B cell (primary cell): ENCODE measurements at regions not wholly inside any gene's neighbourhood (a gene's known extent, or its start where the extent isn't known, plus 50 kb on each side); places are given as distances from the start of the nearest gene placed in this dataset.

Experiments
- ATAC-seq: fragments of 200-7000 bp; cut with Tn5 transposase; one replicate; pipeline ENCODE4 v1.10.0; 2021; ENCODE audit warnings: low read depth, mild to moderate bottlenecking, moderate number of reproducible peaks, moderate library complexity
- CTCF ChIA-PET: fragments of 350-600 bp; sonication (Branson Sonifier 250); formaldehyde crosslinking; loops from one replicate; lab custom pipeline; 2021; ENCODE audit warnings: antibody characterized with exemption, inconsistent platforms; lab: Charles Lee
- POLR2A ChIA-PET: fragments of 350-600 bp; sonication (Branson Sonifier 250); formaldehyde crosslinking; loops from one replicate; lab custom pipeline; 2021; ENCODE audit warnings: antibody characterized with exemption; lab: Charles Lee
- DNase-seq: peaks from one replicate; pipeline ENCODE4 v3.0.0; 2013
- H2AFZ ChIP-seq: 2 replicates; pipeline ENCODE4 v1.6.1; 2012; ENCODE audit warnings: mild to moderate bottlenecking, low read depth, low read length; ENCODE audit not compliant: insufficient read depth, poor library complexity, severe bottlenecking
- H3K27ac ChIP-seq, 2 donors: 1 replicate in 1 of 2; 2 replicates in 1 of 2; pipeline ENCODE4 v1.5.1; 2012 to 2013; ENCODE audit warnings: low read length in 2 of 2, mild to moderate bottlenecking in 2 of 2, moderate library complexity in 1 of 2
- H3K27me3 ChIP-seq, 4 experiments: fragments of 200-600 bp in 1 of 4; sonication (generic) in 1 of 4; replicated peaks in 1 of 4; 1 replicate in 2 of 4; 2 replicates in 2 of 4; pipeline versions ENCODE4 v1.6.1 to v1.7.0; 2013 to 2016; ENCODE audit warnings: low read length in 3 of 4, mild to moderate bottlenecking in 2 of 4, mixed read lengths in 1 of 4, moderate library complexity in 1 of 4; ENCODE audit not compliant: insufficient read depth in 4 of 4, control insufficient read depth in 3 of 4; ENCODE audit errors: control extremely low read depth in 1 of 4
- H3K36me3 ChIP-seq, 2 experiments: replicated peaks in 1 of 2; 1 replicate in 1 of 2; 2 replicates in 1 of 2; pipeline versions ENCODE4 v1.6.1 to v1.7.1; 2013; ENCODE audit warnings: low read length in 1 of 2; ENCODE audit not compliant: insufficient read depth in 2 of 2, control insufficient read depth in 1 of 2; ENCODE audit errors: control extremely low read depth in 1 of 2, extremely low read depth in 1 of 2
- H3K4me1 ChIP-seq, 2 donors: fragments of 200-600 bp in 1 of 2; sonication (generic) in 1 of 2; 1 replicate in 1 of 2; 2 replicates in 1 of 2; pipeline versions ENCODE4 v1.5.1 to v1.6.1; 2013 to 2017; ENCODE audit warnings: low read length in 2 of 2; ENCODE audit not compliant: control insufficient read depth in 2 of 2, insufficient read depth in 2 of 2
- H3K4me2 ChIP-seq: replicated peaks from 2 replicates; pipeline ENCODE3; 2012; ENCODE audit warnings: mild to moderate bottlenecking, low read depth, low read length; ENCODE audit not compliant: poor library complexity, severe bottlenecking
- H3K4me3 ChIP-seq, 5 experiments: fragments of 200-600 bp in 1 of 5; sonication (generic) in 1 of 5; 1 replicate in 3 of 5; 2 replicates in 2 of 5; pipeline versions ENCODE4 v1.5.1 to v1.7.0; 2011 to 2016; ENCODE audit warnings: low read length in 4 of 5, mild to moderate bottlenecking in 4 of 5, low read depth in 2 of 5, control low read depth in 1 of 5, moderate library complexity in 1 of 5; ENCODE audit not compliant: insufficient read depth in 1 of 5; ENCODE audit errors: control extremely low read depth in 1 of 5, extremely low read depth in 1 of 5
- H3K79me2 ChIP-seq: fragments of 200-600 bp; sonication (generic); one replicate; pipeline ENCODE4 v1.6.0; 2016; ENCODE audit warnings: low read length; ENCODE audit not compliant: control insufficient read depth, insufficient read depth
- H3K9ac ChIP-seq: fragments of 200-600 bp; sonication (generic); 2 replicates; pipeline ENCODE4 v1.6.1; 2017; ENCODE audit warnings: mild to moderate bottlenecking, low read length, moderate library complexity
- H3K9me3 ChIP-seq, 3 donors: one replicate each; pipeline versions ENCODE4 v1.6.1 to v1.7.1; 2013; ENCODE audit warnings: low read length in 2 of 3; ENCODE audit not compliant: control insufficient read depth in 2 of 3, insufficient read depth in 1 of 3; ENCODE audit errors: control extremely low read depth in 1 of 3
- H4K20me1 ChIP-seq: 2 replicates; pipeline ENCODE4 v1.6.0; 2012; ENCODE audit warnings: mild to moderate bottlenecking, low read length; ENCODE audit not compliant: insufficient read depth, control insufficient read depth, poor library complexity, severe bottlenecking
- H3K27ac Mint-ChIP-seq: one replicate; pipeline ENCODE4 v1.8.0; 2021; ENCODE audit warnings: mixed read lengths
- H3K27me3 Mint-ChIP-seq: one replicate; pipeline ENCODE4 v1.8.0; 2021; ENCODE audit warnings: mixed read lengths
- H3K4me1 Mint-ChIP-seq: one replicate; pipeline ENCODE4 v1.8.0; 2021; ENCODE audit warnings: mixed read lengths
- H3K4me3 Mint-ChIP-seq: one replicate; pipeline ENCODE4 v1.8.0; 2021; ENCODE audit warnings: mixed read lengths
- H3K9me3 Mint-ChIP-seq: one replicate; pipeline ENCODE4 v1.8.0; 2022; ENCODE audit warnings: mixed read lengths; ENCODE audit not compliant: insufficient read depth
- CTCF ChIP-seq: fragments of 200-600 bp; IDR thresholded peaks from one replicate; pipeline ENCODE4 v1.8.0; 2022; ENCODE audit warnings: antibody characterized with exemption, mild to moderate bottlenecking
- EZH2 ChIP-seq: IDR thresholded peaks from 2 replicates; pipeline ENCODE4 v1.6.1; 2012; ENCODE audit warnings: borderline replicate concordance, low read depth, mild to moderate bottlenecking, moderate library complexity, low read length; ENCODE audit not compliant: insufficient read depth, poor library complexity, severe bottlenecking
- WGBS: methylation state at CpG from one replicate; pipeline ENCODE4 v1.1.5; 2013; ENCODE audit warnings: missing lambda C conversion rate; ENCODE audit not compliant: insufficient coverage; 5-methylcytosine and 5-hydroxymethylcytosine counted together
- intact Hi-C: fragments of 100-400 bp; cut with micrococcal nuclease; formaldehyde crosslinking; loops from one replicate; pipeline ENCODE4 v1.10.0; 2022

- DNase-seq, result no peak
- CTCF ChIA-PET, result no interaction called here
- Mint-ChIP-seq H3K9me3 (peaks cover 6% of the 10 kb centered on the region), H3K27me3 (no peaks in the 10 kb centered on the region), H3K27ac (no peak overlapping the region), H3K4me3 (no peak overlapping the region), H3K4me1 (no peaks in the 10 kb centered on the region)
- H4K20me1 ChIP-seq, result no peaks in the 10 kb centered on the region
- WGBS, result 100% methylated on average over 1 of the region's 1 CpG
- no peaks in the 10 kb centered on the region for H3K36me3 ChIP-seq
- TF ChIP-seq EZH2 (no peak), CTCF (no peak)
- no peaks in the 10 kb centered on the region for H3K4me1 ChIP-seq
- no peak overlapping the region for H2AFZ ChIP-seq
- no peaks in the 10 kb centered on the region for H3K79me2 ChIP-seq
- H3K27ac ChIP-seq, result no peak overlapping the region
- intact Hi-C loops, result no loop called here
- no peak overlapping the region for H3K4me2 ChIP-seq
- no peak for ATAC-seq
- peaks cover 0 to 3% (median 0%) of the 10 kb centered on the region in 4 experiments for H3K27me3 ChIP-seq
- H3K4me3 ChIP-seq, result no peak overlapping the region
- POLR2A ChIA-PET, result no interaction called here
- H3K9me3 ChIP-seq, result peaks cover 0 to 7% (median 0%) of the 10 kb centered on the region in 3 donors
- no peak overlapping the region for H3K9ac ChIP-seq
These were observed 686.9 kb downstream of the FAM181B start for GRCh38 chr11:82046778-82047177.

DNA sequence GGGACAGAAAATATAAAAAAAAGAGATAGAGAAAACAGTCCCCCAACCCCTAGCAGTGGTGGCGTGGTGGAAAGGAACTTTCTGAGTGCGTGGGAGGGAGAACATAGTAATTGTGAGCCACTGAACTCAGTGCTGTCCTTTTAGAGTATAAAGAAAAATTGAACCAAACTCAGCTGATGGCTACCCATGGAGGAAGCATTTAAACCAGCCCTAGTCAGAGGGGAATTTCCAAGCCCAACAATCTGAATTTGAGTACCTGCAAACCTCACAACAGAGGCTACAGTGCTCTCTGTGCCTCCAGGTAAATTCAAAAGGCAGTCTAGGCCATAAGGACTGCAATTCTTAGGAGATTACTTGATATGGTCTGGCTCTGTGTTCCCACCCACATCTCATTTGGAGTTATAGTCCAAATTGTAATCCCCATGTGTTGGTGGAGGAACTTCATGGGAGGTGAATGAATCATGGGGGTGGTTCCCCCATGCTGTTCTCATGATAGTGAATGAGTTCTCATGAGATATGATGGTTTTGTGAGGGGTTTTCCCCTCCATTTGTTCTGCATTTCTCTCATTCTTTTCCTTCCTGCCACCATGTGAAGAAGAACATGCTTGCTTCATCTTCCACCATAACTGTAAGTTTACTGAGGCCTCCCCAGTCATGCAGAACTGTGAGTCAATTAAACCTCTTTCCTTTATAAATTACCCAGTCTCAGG lies 687.8 kb downstream of the FAM181B start:
- H3K27ac ChIP-seq, result no peak overlapping the region
- no peaks in the 10 kb centered on the region for H3K27me3 Mint-ChIP-seq
- H3K27ac Mint-ChIP-seq, result no peak overlapping the region
- H3K9ac ChIP-seq, result no peak overlapping the region
- DNase-seq, result no peak
- no peak for ATAC-seq
- no peaks in the 10 kb centered on the region for H3K36me3 ChIP-seq
- TF ChIP-seq EZH2 (no peak), CTCF (no peak)
- no peaks in the 10 kb centered on the region for H4K20me1 ChIP-seq
- no peaks in the 10 kb centered on the region for H3K27me3 ChIP-seq
- no CpG with 5 or more reads among the region's 2 CpGs for WGBS
- no peak overlapping the region for H3K4me3 ChIP-seq
- no peak overlapping the region for H3K4me2 ChIP-seq
- no peak overlapping the region for H3K4me3 Mint-ChIP-seq
- H2AFZ ChIP-seq, result no peak overlapping the region
- H3K9me3 ChIP-seq, result peaks cover 0 to 7% (median 0%) of the 10 kb centered on the region in 3 donors
- H3K79me2 ChIP-seq, result no peaks in the 10 kb centered on the region
- H3K4me1 Mint-ChIP-seq, result no peaks in the 10 kb centered on the region
- POLR2A ChIA-PET, result interaction anchor here (0.6 kb wide), 1 partner anchor 258 kb away, joined by 3 read pairs; no protein-coding TSS in a partner anchor
- peaks cover 6% of the 10 kb centered on the region for H3K9me3 Mint-ChIP-seq
- CTCF ChIA-PET, result no interaction called here
- intact Hi-C loops, result no loop called here
- no peaks in the 10 kb centered on the region for H3K4me1 ChIP-seq
